OCI-LY1 (cell line): ENCODE measurements at regions not wholly inside any gene's neighbourhood (a gene's known extent, or its start where the extent isn't known, plus 50 kb on each side); places are given as distances from the start of the nearest gene placed in this dataset.

ENCODE experiments used
- H2AFZ ChIP-seq: fragments of 200-600 bp; sonication (generic), shearing (Covaris generic); 2 replicates; pipeline ENCODE4 v1.6.0; 2014; ENCODE audit warnings: antibody characterized with exemption, mild to moderate bottlenecking, low read length
- H3F3A ChIP-seq: fragments of 200-600 bp; sonication (generic), shearing (Covaris generic); 2 replicates; pipeline ENCODE4 v1.6.0; 2014; ENCODE audit warnings: mild to moderate bottlenecking, antibody characterized with exemption, low read length, moderate library complexity; ENCODE audit not compliant: insufficient read depth
- H3K27ac ChIP-seq: fragments of 200-600 bp; sonication (generic); 2 replicates; pipeline ENCODE4 v1.5.1; 2014; ENCODE audit warnings: low read length, mixed run types, mild to moderate bottlenecking, low read depth; ENCODE audit not compliant: poor library complexity, severe bottlenecking
- H3K27me3 ChIP-seq: fragments of 200-600 bp; sonication (generic); 2 replicates; pipeline ENCODE4 v1.6.0; 2014; ENCODE audit warnings: antibody characterized with exemption, mild to moderate bottlenecking, low read length, moderate library complexity; ENCODE audit not compliant: insufficient read depth
- H3K36me3 ChIP-seq: fragments of 200-600 bp; sonication (generic); 2 replicates; pipeline ENCODE4 v1.6.1; 2014; ENCODE audit warnings: mild to moderate bottlenecking, antibody characterized with exemption, low read length, moderate library complexity, mixed read lengths; ENCODE audit not compliant: insufficient read depth
- H3K4me1 ChIP-seq: fragments of 200-600 bp; sonication (generic); 2 replicates; pipeline ENCODE4 v1.5.1; 2014; ENCODE audit warnings: mild to moderate bottlenecking, low read length, moderate library complexity; ENCODE audit not compliant: insufficient read depth, severe bottlenecking
- H3K4me2 ChIP-seq: fragments of 200-600 bp; sonication (generic), shearing (Covaris generic); 2 replicates; pipeline ENCODE4 v1.6.1; 2014; ENCODE audit warnings: low read length
- H3K4me3 ChIP-seq: fragments of 200-600 bp; sonication (generic); 2 replicates; pipeline ENCODE4 v1.5.1; 2014; ENCODE audit warnings: low read length, low read depth, mild to moderate bottlenecking, mixed read lengths; ENCODE audit not compliant: poor library complexity, severe bottlenecking
- H3K79me2 ChIP-seq: fragments of 200-600 bp; shearing (Covaris generic); 2 replicates; pipeline ENCODE4 v1.6.1; 2016; ENCODE audit warnings: mixed run types, low read length, mixed read lengths; ENCODE audit not compliant: insufficient read depth
- H3K9ac ChIP-seq: fragments of 200-600 bp; sonication (generic), shearing (Covaris generic); 2 replicates; pipeline ENCODE4 v1.6.1; 2014; ENCODE audit warnings: mild to moderate bottlenecking, low read length, mixed read lengths
- H3K9me2 ChIP-seq: fragments of 200-600 bp; sonication (generic), shearing (Covaris generic); 2 replicates; pipeline ENCODE4 v1.6.1; 2014; ENCODE audit warnings: low read depth, mild to moderate bottlenecking, low read length, mixed read lengths
- H3K9me3 ChIP-seq: fragments of 200-600 bp; shearing (Covaris generic); 2 replicates; pipeline ENCODE4 v1.6.1; 2014; ENCODE audit warnings: low read length, mixed read lengths
- H4K20me1 ChIP-seq: fragments of 200-600 bp; sonication (generic), shearing (Covaris generic); 2 replicates; pipeline ENCODE4 v1.6.0; 2016; ENCODE audit warnings: mild to moderate bottlenecking, low read length; ENCODE audit not compliant: insufficient read depth
- EZH2 ChIP-seq: fragments of 200-600 bp; sonication (generic), shearing (Covaris generic); IDR thresholded peaks from 2 replicates; pipeline ENCODE4 v1.8.0; 2017; ENCODE audit warnings: borderline replicate concordance, mixed run types, mild to moderate bottlenecking, antibody characterized with exemption, low read length, moderate library complexity, mixed read lengths
- TF ChIP-seq, protein P1 (sequence below): fragments of 200-600 bp; sonication (generic), shearing (Covaris generic); IDR thresholded peaks from 2 replicates; pipeline ENCODE4 v1.5.1; 2017; ENCODE audit warnings: mild to moderate bottlenecking, antibody characterized with exemption, low read length, moderate library complexity, mixed read lengths

DNA sequence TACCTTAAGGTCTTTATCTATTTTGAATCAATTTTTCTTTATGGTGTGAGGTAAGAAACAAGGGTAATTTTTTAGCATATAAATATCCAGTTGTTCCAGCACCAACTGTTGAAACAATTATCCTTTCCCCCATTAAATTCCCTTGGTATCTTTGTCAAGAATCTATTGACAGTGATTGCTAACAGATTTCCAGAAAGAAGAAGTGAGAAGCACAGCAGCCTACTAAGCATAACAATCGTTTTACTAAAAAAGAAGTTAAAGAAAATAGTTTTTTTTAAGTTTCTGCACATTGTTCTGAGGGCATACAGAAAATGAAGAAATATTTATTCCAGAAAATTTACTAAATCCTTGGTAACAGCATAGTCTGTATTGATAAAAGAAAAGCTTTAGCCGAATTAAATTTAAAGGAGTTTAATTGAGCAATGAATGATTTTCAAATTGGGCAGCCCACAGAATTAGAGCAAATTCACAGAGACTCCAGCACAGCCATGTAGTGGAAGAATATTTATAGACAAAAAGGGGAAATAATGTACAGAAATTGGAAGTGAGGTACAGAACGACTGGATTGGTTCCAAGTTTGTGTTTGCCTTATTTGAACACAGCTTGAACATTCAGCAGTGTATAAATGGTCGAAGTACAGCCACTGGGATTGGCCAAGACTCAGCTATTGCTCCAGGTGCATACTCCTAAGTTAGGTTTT, 97.9 kb upstream of the UST start:
- Histone ChIP-seq H3K9ac (no peak overlapping the region), H3K4me3 (no peak overlapping the region), H3K27ac (no peak overlapping the region), H3K9me2 (no peaks in the 10 kb centered on the region), H4K20me1 (no peaks in the 10 kb centered on the region), H2AFZ (no peak overlapping the region), H3K4me1 (no peaks in the 10 kb centered on the region), H3K4me2 (no peak overlapping the region), H3K27me3 (no peaks in the 10 kb centered on the region), H3K9me3 (peaks cover 2% of the 10 kb centered on the region; the same call in 1 of the 2 replicates), H3K79me2 (no peaks in the 10 kb centered on the region), H3K36me3 (no peaks in the 10 kb centered on the region), H3F3A (no peaks in the 10 kb centered on the region)
- TF ChIP-seq EZH2, result no peak
- TF ChIP-seq, protein P1, sequence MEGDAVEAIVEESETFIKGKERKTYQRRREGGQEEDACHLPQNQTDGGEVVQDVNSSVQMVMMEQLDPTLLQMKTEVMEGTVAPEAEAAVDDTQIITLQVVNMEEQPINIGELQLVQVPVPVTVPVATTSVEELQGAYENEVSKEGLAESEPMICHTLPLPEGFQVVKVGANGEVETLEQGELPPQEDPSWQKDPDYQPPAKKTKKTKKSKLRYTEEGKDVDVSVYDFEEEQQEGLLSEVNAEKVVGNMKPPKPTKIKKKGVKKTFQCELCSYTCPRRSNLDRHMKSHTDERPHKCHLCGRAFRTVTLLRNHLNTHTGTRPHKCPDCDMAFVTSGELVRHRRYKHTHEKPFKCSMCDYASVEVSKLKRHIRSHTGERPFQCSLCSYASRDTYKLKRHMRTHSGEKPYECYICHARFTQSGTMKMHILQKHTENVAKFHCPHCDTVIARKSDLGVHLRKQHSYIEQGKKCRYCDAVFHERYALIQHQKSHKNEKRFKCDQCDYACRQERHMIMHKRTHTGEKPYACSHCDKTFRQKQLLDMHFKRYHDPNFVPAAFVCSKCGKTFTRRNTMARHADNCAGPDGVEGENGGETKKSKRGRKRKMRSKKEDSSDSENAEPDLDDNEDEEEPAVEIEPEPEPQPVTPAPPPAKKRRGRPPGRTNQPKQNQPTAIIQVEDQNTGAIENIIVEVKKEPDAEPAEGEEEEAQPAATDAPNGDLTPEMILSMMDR, result no peak

DNA sequence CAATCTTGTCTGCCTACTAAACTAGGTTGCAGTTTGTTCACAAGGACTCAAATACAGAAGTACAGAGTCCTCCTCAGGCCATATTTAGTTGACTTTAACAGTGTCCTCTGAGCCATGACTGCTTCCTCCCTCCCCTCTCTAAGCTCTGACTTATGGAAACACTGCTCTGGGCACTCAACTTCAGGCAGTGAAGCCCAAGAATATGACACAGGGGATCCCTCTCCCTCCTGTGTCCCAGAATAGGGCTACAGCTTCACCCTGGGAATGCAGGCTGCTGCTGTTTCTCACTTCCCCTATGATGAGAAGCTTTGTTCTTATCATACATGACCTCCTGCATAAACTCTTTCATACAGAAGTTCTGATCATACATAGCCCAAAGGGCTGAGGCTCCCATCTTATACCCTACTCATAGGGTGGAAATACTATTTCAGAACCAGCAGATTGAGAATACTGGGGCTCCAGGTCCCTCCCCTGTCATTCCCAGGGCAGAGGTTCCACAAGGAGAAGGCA, 97.3 kb upstream of the UST start:
- no peak overlapping the region for H3K9ac ChIP-seq
- peaks cover 2% of the 10 kb centered on the region; the same call in 1 of the 2 replicates for H3K9me3 ChIP-seq
- H3K4me3 ChIP-seq, result no peak overlapping the region
- H3K27ac ChIP-seq, result no peak overlapping the region
- H3K4me1 ChIP-seq, result no peaks in the 10 kb centered on the region
- no peaks in the 10 kb centered on the region for H3K79me2 ChIP-seq
- H3K4me2 ChIP-seq, result no peak overlapping the region
- no peak overlapping the region for H2AFZ ChIP-seq
- H3K27me3 ChIP-seq, result no peaks in the 10 kb centered on the region
- no peaks in the 10 kb centered on the region for H3K36me3 ChIP-seq
- H3K9me2 ChIP-seq, result no peaks in the 10 kb centered on the region
- no peaks in the 10 kb centered on the region for H3F3A ChIP-seq
- TF ChIP-seq, protein P1, result no peak
- no peak for TF ChIP-seq EZH2
- H4K20me1 ChIP-seq, result no peaks in the 10 kb centered on the region

DNA sequence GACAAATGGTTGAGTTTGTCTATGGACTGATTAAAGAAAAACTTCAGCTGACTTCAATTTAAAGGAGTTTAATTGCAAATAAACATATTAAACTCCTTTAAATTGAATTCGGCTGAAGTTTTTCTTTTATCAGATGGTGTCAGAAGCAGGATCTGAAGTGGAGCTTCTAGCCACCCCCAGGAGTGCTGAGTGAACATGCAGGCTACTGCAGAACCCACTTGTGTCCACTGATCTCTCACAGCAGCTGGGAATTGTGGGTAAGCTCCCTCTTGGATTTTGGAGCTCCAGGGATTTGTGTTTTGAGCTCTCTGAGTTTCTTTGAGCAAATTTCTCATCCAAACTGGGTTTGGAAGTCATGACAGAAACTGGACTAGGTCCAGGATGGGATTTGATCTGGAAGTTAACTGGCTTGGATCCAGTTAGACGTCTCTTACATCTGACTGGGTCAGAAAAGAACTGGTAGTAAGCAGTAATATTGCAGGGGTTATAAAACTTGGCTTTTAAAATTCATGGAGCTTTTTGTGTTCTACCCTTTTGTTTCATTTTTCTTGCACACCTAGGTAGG, 95.8 kb upstream of the UST start:
- H3K36me3 ChIP-seq, result no peaks in the 10 kb centered on the region
- no peaks in the 10 kb centered on the region for H3F3A ChIP-seq
- H3K9me2 ChIP-seq, result no peaks in the 10 kb centered on the region
- TF ChIP-seq EZH2, result no peak
- TF ChIP-seq, protein P1, result no peak
- H3K9me3 ChIP-seq, result peaks cover 2% of the 10 kb centered on the region; the same call in 1 of the 2 replicates
- no peak overlapping the region for H3K4me2 ChIP-seq
- H3K9ac ChIP-seq, result no peak overlapping the region
- H3K27ac ChIP-seq, result no peak overlapping the region
- no peak overlapping the region for H2AFZ ChIP-seq
- H3K79me2 ChIP-seq, result no peaks in the 10 kb centered on the region
- H3K27me3 ChIP-seq, result no peaks in the 10 kb centered on the region
- H4K20me1 ChIP-seq, result no peaks in the 10 kb centered on the region
- H3K4me1 ChIP-seq, result no peaks in the 10 kb centered on the region
- H3K4me3 ChIP-seq, result no peak overlapping the region
